ENCODE measurements at regions not wholly inside any gene's neighbourhood (a gene's known extent, or its start where the extent isn't known, plus 50 kb on each side); places are given as distances from the start of the nearest gene placed in this dataset.
"Not testable (repeated sequence)": the region's sequence is repeated elsewhere in the genome, so short reads cannot be mapped to it uniquely, and the experiment has no call there.

- no peak for DNase-seq (ENCODE audit: low read depth)
Measured at GRCh38 chr3:101913168-101913567, 63.9 kb downstream of the NFKBIZ start.

DNA sequence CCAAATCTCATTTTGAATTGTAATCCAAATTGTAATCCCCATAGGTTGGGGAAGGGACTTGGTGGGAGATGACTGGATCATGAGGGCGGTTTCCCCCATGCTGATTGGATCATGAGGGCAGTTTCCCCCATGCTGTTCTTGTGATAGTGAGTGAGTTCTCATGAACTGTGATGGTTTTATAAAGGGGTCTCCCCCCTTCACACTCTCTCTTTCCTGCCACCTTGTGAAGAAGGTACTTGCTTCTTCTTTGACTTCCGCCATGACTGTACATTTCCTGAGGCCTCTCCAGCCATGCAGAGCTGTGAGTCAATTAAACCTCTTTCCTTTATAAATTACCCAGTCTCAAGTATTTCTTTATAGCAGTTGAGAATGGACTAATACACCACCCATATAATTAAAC, 68.4 kb downstream of the NFKBIZ start:
- DNase-seq (ENCODE audit: low read depth) = not testable (repeated sequence)

DNA sequence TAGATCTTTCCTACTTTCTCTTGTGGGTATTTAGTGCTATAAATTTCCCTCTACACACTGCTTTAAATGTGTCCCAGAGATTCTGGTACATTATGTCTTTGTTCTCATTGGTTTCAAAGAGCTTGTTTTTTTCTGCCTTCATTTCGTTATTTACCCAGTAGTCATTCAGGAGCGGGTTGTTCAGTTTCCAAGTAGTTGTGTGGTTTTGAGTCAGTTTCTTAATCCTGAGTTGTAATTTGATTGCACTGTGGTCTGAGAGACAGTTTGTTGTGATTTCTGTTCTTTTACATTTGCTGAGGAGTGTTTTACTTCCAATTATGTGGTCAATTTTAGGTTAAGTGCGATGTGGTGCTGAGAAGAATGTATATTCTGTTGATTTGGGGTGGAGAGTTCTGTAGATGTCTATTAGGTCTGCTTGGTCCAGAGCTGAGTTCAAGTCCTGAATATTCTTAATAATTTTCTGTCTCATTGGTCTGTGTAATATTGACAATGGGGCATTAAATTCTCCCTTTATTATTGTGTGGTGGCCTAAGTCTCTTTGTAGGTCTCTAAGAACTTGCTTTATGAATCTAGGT, 72.9 kb downstream of the NFKBIZ start:
- not testable (repeated sequence) for DNase-seq (ENCODE audit: low read depth)

DNA sequence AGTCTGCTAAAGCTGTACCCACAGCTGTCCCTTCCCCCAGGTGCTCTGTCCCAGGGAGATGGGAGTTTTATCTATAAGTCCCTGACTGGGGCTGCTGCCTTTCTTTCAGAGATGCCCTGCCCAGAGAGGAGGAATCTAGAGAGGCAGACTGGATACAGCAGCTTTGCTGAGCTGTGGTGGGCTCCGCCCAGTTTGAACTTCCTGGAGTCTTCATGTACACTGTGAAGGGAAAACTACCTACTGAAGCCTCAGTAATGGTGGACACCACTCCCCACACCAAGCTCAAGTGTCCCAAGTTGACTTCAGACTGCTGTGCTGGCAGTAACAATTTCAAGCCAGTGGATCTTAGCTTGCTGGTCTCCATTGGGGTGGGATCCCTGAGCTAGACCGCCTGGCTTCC, 75.3 kb downstream of the NFKBIZ start:
- DNase-seq (ENCODE audit: low read depth) = not testable (repeated sequence)

DNA sequence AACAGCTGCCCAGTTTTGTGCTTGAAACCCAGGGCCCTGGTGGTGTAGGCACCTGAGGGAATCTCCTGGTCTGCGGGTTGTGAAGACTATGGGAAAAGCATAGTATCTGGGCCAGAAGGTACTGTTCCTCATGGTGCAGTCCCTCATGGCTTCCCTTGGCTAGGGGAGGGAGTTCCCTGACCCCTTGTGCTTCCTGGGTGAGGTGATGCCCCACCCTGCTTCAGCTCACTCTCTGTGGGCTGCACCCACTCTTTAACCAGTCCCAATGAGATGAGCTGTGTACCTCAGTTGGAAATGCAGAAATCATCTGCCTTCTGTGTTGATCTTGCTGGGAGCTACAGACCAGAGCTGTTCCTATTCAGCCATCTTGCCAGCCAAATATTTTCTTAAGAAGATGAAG, 75.8 kb downstream of the NFKBIZ start:
- DNase-seq (ENCODE audit: low read depth) = not testable (repeated sequence)

GRCh38 chr3:101925564-101925963, 76.2 kb downstream of the NFKBIZ start:
- no peak for DNase-seq (ENCODE audit: low read depth)

- DNase-seq (ENCODE audit: low read depth) = no peak
Measured at GRCh38 chr3:101926594-101927105, 77.3 kb downstream of the NFKBIZ start.

GRCh38 chr3:101928890-101929289, 79.6 kb downstream of the NFKBIZ start:
- no peak for DNase-seq (ENCODE audit: low read depth)

- DNase-seq (ENCODE audit: low read depth) = no peak
Measured at GRCh38 chr3:101931081-101931480, 81.8 kb downstream of the NFKBIZ start.

GRCh38 chr3:101932326-101933068, 83.2 kb downstream of the NFKBIZ start:
- no peak for DNase-seq (ENCODE audit: low read depth)

GRCh38 chr3:101936419-101937356, 87.4 kb downstream of the NFKBIZ start:
- no peak for DNase-seq (ENCODE audit: low read depth)

GRCh38 chr3:101938262-101938847, 89.0 kb downstream of the NFKBIZ start:
- DNase-seq (ENCODE audit: low read depth) = no peak

DNA sequence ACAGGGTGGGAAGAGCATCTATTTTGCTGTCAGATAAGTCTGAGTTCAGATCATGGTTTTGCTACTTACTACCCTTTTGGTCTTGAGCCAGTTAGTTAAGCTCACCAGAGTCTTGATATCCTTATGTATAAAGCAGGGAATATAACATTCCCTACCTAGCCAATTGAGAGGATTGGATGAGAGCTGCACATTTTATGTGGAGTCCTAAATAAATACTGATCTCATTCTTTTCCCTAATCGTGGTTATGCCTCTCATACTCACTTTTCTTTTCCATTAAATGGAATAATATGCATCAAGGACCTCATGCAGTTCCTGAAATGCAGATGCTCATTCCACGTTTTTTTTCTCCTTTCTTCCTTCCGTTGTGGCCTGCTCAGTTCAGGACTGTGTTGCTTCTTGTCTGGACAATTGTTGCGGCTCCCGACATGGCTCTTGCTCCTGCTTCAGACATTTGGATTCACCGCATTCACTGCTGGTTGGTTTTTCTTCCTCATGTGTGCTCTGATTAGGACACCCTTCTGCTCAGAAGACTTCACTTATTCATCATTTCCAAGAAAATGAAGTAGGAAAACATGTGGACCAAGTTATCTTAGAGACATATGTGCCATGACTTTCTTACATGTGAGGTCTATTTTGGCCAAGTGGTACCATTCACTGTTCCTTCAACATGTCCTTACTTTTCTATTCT, 90.2 kb downstream of the NFKBIZ start:
- no peak for DNase-seq (ENCODE audit: low read depth)

GRCh38 chr3:101940521-101941317, 91.4 kb downstream of the NFKBIZ start:
- DNase-seq (ENCODE audit: low read depth) = no peak

DNA sequence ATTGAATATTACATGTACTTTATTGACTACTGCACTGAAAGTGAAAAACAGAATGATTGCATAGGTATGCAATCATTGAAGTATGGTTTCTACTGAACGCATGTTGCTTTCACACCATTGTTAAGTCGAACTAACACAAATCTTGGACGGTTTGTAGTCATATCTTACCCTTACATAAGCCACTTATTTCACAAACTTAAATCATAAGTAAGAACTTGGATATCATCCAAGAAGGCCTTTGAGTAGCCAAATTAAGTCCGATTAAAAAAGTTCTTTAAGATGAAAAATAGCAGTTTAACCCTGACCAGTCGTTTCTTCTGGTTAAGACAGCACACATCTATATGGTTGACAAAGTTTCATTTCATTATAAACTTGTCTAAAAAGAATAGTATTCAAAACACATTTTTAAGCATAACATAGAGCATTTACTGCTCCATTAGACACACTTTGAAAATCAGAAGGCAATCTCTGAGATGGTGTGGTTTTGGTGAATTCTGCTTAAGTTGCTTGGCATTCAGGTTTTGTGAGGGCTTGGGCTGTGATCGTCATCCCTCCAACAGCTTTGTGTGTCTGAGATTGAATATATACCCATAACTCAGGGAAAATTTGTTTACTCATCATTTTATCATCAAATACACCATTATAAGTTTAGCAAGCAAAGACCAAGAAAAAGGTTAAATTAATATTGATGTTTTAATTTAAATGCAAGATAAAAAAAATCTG, 92.2 kb downstream of the NFKBIZ start:
- no peak for DNase-seq (ENCODE audit: low read depth)

- DNase-seq (ENCODE audit: low read depth) = no peak
Measured at GRCh38 chr3:101942356-101942755, 93.0 kb downstream of the NFKBIZ start.

DNA sequence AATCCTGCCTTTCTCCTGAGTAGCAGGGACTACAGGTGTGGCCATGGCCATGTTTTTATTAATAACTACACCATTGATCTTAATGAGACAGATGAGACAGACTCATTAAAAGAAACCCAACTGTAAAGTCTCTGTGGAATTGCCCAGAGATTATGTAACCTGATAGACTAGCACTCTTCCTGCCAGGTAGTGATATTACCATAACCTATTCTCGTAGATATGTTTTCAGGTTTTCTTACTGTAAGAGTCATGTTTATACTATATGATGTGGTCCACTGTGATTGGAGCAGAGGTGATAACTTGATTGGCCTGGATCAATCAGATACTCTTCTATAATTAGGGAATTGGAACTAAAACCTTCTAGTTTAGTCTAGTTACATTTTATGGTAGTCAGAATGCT, 93.7 kb downstream of the NFKBIZ start:
- DNase-seq (ENCODE audit: low read depth) = no peak

GRCh38 chr3:101944308-101944707, 95.0 kb downstream of the NFKBIZ start:
- no peak for DNase-seq (ENCODE audit: low read depth)

- DNase-seq (ENCODE audit: low read depth) = no peak
Measured at GRCh38 chr3:101945980-101946379, 96.7 kb downstream of the NFKBIZ start.

DNA sequence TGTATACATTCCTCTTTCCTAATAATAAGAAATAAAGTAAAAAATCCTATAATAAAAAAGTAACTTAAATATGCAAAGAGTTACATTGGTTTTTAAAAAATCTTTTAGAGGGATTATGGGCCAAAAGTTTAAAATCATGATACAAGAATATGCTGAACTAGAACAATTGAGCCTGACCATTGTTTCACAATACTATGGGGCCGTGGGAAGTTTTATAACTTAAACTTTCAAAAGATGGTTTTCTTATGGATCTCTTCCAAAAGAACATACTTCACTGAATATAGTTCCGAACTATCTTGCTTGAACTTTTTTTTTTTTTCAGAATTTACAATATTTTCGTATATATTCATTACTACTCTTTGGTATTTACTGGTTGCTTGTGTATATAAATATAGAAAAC, 97.6 kb downstream of the NFKBIZ start:
- DNase-seq (ENCODE audit: low read depth) = no peak
